ENCODE measurements at regions not wholly inside any gene's neighbourhood (a gene's known extent, or its start where the extent isn't known, plus 50 kb on each side); places are given as distances from the start of the nearest gene placed in this dataset.

DNA sequence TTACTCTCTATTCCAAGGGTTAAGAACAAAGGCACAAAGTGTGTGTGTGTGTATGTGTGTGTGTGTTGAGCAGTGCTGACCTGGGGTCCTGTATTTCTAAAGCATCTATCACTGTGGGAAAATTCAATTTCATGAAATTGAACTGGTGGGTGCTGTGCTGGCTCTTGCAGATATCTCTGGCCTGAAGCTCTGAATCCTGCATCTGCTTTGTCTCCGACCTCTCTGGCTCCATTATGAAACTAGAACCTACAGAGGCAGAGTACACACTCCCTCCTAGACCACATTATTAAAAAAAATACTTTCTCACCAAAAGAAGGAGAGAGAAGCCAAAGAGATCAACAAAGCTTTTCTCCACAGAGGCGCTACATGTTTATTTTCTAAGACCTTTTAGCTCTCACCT lies 88.4 kb upstream of the PDE4B start:
- Histone ChIP-seq H3K36me3 (ENCODE audit: control insufficient read depth in 2 of 2, extremely low read depth in 1 of 2, insufficient read depth in 2 of 2, low read length in 2 of 2) (no peaks in the 10 kb centered on the region), H3K27me3 (ENCODE audit: control insufficient read depth, extremely low read depth, insufficient read depth, low read length) (no peaks in the 10 kb centered on the region), H2AFZ (ENCODE audit: control insufficient read depth, low read length) (no peak overlapping the region), H3K4me2 (ENCODE audit: control insufficient read depth, extremely low read depth, insufficient read depth, low read depth, low read length) (no peak overlapping the region), H3K9ac (ENCODE audit: control insufficient read depth, extremely low read depth, insufficient read depth, low read length) (no peak overlapping the region), H4K20me1 (ENCODE audit: control insufficient read depth, extremely low read depth, insufficient read depth, low read length) (no peaks in the 10 kb centered on the region), H3K9me1 (ENCODE audit: control insufficient read depth, extremely low read depth, insufficient read depth, low read length) (no peaks in the 10 kb centered on the region), H3K9me3 (ENCODE audit: control insufficient read depth, low read depth, low read length) (no peaks in the 10 kb centered on the region), H3K79me2 (ENCODE audit: control insufficient read depth, insufficient read depth, low read length) (no peaks in the 10 kb centered on the region), H3K4me3 (ENCODE audit: control insufficient read depth in 2 of 3, extremely low read depth in 1 of 3, insufficient read depth in 2 of 3, low read depth in 1 of 3, low read length in 3 of 3) (no peak overlapping the region), H3K4me1 (ENCODE audit: control insufficient read depth, extremely low read depth, insufficient read depth, low read length) (no peaks in the 10 kb centered on the region), H3K27ac (ENCODE audit: control insufficient read depth, insufficient read depth, low read length) (no peak overlapping the region)
- dilution Hi-C loops (cut with MboI; ENCODE audit: extremely low pct_ligation_motif_present, low sequenced_read_pairs) = no loop called here
- DNase-seq (ENCODE audit: low read depth, low spot score) (no peak), FAIRE-seq (no peak)
- TF ChIP-seq EZH2 (IDR thresholded peaks at IDR 0.05; ENCODE audit: low read length) = no peak
- TF ChIP-seq, protein P1, sequence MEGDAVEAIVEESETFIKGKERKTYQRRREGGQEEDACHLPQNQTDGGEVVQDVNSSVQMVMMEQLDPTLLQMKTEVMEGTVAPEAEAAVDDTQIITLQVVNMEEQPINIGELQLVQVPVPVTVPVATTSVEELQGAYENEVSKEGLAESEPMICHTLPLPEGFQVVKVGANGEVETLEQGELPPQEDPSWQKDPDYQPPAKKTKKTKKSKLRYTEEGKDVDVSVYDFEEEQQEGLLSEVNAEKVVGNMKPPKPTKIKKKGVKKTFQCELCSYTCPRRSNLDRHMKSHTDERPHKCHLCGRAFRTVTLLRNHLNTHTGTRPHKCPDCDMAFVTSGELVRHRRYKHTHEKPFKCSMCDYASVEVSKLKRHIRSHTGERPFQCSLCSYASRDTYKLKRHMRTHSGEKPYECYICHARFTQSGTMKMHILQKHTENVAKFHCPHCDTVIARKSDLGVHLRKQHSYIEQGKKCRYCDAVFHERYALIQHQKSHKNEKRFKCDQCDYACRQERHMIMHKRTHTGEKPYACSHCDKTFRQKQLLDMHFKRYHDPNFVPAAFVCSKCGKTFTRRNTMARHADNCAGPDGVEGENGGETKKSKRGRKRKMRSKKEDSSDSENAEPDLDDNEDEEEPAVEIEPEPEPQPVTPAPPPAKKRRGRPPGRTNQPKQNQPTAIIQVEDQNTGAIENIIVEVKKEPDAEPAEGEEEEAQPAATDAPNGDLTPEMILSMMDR (optimal IDR thresholded peaks at IDR 0.05 in 1 of 3, IDR thresholded peaks at IDR 0.05 in 1 of 3, conservative IDR thresholded peaks at IDR 0.05 in 1 of 3; ENCODE audit: extremely low read depth in 1 of 3, insufficient read depth in 2 of 3, low read length in 3 of 3) = no peak

DNA sequence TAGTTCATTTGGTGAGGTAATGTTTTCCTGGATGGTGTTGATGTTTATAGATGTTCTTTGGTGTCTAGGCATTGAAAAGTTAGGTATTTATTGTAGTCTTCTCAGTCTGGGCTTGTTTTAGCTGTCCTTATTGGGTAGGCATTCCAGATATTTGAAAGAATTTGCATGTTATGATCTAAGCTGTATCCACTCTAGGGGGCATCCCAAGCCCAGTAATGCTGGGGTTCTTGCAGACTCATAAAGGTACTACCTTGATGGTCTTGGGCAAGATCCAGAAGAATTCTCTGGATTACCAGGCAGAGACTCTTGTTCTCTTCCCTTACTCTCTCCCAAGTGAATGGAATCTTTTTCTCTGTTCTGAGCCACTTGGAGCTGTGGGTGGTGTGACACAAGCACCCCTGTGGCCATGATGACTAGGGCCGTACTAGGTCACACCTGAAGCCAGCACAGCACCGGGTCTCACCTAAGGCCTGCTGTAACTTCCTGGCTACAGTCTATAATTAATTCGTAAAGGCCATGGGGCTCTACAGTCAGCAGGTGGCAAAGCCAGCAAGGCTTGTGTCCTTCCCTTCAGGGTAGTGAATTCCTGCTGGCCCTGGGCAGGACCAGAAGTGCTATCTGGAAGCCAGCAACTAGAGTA lies 74.8 kb upstream of the PDE4B start:
- H4K20me1 ChIP-seq (ENCODE audit: control insufficient read depth, extremely low read depth, insufficient read depth, low read length) = no peaks in the 10 kb centered on the region
- DNase-seq (ENCODE audit: low read depth, low spot score) (no peak), FAIRE-seq (no peak)
- H3K9me1 ChIP-seq (ENCODE audit: control insufficient read depth, extremely low read depth, insufficient read depth, low read length) = no peaks in the 10 kb centered on the region
- no peak overlapping the region for H2AFZ ChIP-seq (ENCODE audit: control insufficient read depth, low read length)
- H3K4me3 ChIP-seq (ENCODE audit: control insufficient read depth in 2 of 3, extremely low read depth in 1 of 3, insufficient read depth in 2 of 3, low read depth in 1 of 3, low read length in 3 of 3) = no peak overlapping the region
- H3K36me3 ChIP-seq (ENCODE audit: control insufficient read depth in 2 of 2, extremely low read depth in 1 of 2, insufficient read depth in 2 of 2, low read length in 2 of 2) = no peaks in the 10 kb centered on the region
- H3K27me3 ChIP-seq (ENCODE audit: control insufficient read depth, extremely low read depth, insufficient read depth, low read length) = no peaks in the 10 kb centered on the region
- TF ChIP-seq, protein P1 (optimal IDR thresholded peaks at IDR 0.05 in 1 of 3, IDR thresholded peaks at IDR 0.05 in 1 of 3, conservative IDR thresholded peaks at IDR 0.05 in 1 of 3; ENCODE audit: extremely low read depth in 1 of 3, insufficient read depth in 2 of 3, low read length in 3 of 3) = peak in 1 of 3 experiments; percentile 2
- no peak for TF ChIP-seq EZH2 (IDR thresholded peaks at IDR 0.05; ENCODE audit: low read length)
- H3K4me2 ChIP-seq (ENCODE audit: control insufficient read depth, extremely low read depth, insufficient read depth, low read depth, low read length) = no peak overlapping the region
- no peak overlapping the region for H3K27ac ChIP-seq (ENCODE audit: control insufficient read depth, insufficient read depth, low read length)
- H3K4me1 ChIP-seq (ENCODE audit: control insufficient read depth, extremely low read depth, insufficient read depth, low read length) = no peaks in the 10 kb centered on the region
- no peaks in the 10 kb centered on the region for H3K9me3 ChIP-seq (ENCODE audit: control insufficient read depth, low read depth, low read length)
- H3K79me2 ChIP-seq (ENCODE audit: control insufficient read depth, insufficient read depth, low read length) = no peaks in the 10 kb centered on the region
- dilution Hi-C loops (cut with MboI; ENCODE audit: extremely low pct_ligation_motif_present, low sequenced_read_pairs) = no loop called here
- no peak overlapping the region for H3K9ac ChIP-seq (ENCODE audit: control insufficient read depth, extremely low read depth, insufficient read depth, low read length)
